GM19239 (cell line): ENCODE measurements at regions not wholly inside any gene's neighbourhood (a gene's known extent, or its start where the extent isn't known, plus 50 kb on each side); places are given as distances from the start of the nearest gene placed in this dataset.

Source experiments
- DNase-seq: peaks from one replicate; pipeline ENCODE4 v3.0.0; 2011; ENCODE audit warnings: low spot score; ENCODE audit not compliant: insufficient read length
- FAIRE-seq: peaks from 2 replicates; lab custom pipeline; 2011; peaks lifted over from hg19 to GRCh38; lab: Jason Lieb, UNC

GRCh38 chrX:10798041-10798440, 177.7 kb upstream of the MID1 start:
- DNase-seq (no peak), FAIRE-seq (no peak)

GRCh38 chrX:10800796-10801195, 180.4 kb upstream of the MID1 start:
- DNase-seq (no peak), FAIRE-seq (no peak)

- FAIRE-seq (no peak), DNase-seq (no peak)
Measured at GRCh38 chrX:10811111-10811510, 190.7 kb upstream of the MID1 start.

GRCh38 chrX:10813761-10814160, 193.4 kb upstream of the MID1 start:
- no peak for DNase-seq

GRCh38 chrX:10818651-10819050, 198.3 kb upstream of the MID1 start:
- DNase-seq (no peak), FAIRE-seq (no peak)

More at GRCh38 chrX:10813761-10814160, 193.4 kb upstream of the MID1 start:
- no peak for FAIRE-seq

GRCh38 chrX:10819973-10820372, 199.6 kb upstream of the MID1 start:
- DNase-seq (no peak), FAIRE-seq (no peak)

- DNase-seq (no peak), FAIRE-seq (no peak)
Measured at GRCh38 chrX:10821293-10821692, 200.9 kb upstream of the MID1 start.

GRCh38 chrX:10828036-10828435, 207.7 kb upstream of the MID1 start:
- no peak for DNase-seq
- no peak for FAIRE-seq

GRCh38 chrX:10828640-10829039, 208.3 kb upstream of the MID1 start:
- no peak for FAIRE-seq

GRCh38 chrX:10831716-10832502, 211.5 kb upstream of the MID1 start:
- FAIRE-seq, result no peak

More at GRCh38 chrX:10828640-10829039, 208.3 kb upstream of the MID1 start:
- no peak for DNase-seq

GRCh38 chrX:10833299-10834169, 213.1 kb upstream of the MID1 start:
- no peak for DNase-seq

More at GRCh38 chrX:10831716-10832502, 211.5 kb upstream of the MID1 start:
- DNase-seq, result no peak

GRCh38 chrX:10841579-10841978, 221.2 kb upstream of the MID1 start:
- DNase-seq, result no peak
- FAIRE-seq, result no peak

More at GRCh38 chrX:10833299-10834169, 213.1 kb upstream of the MID1 start:
- no peak for FAIRE-seq

GRCh38 chrX:10842646-10843045, 222.3 kb upstream of the MID1 start:
- no peak for FAIRE-seq
- no peak for DNase-seq

GRCh38 chrX:10847333-10847732, 226.9 kb upstream of the MID1 start:
- no peak for FAIRE-seq
- no peak for DNase-seq

- FAIRE-seq, result no peak
- DNase-seq, result no peak
Measured at GRCh38 chrX:10851809-10852208, 231.4 kb upstream of the MID1 start.

GRCh38 chrX:10854594-10854993, 234.2 kb upstream of the MID1 start:
- FAIRE-seq, result no peak
- DNase-seq, result no peak

- DNase-seq (no peak), FAIRE-seq (no peak)
Measured at GRCh38 chrX:10855845-10856244, 235.5 kb upstream of the MID1 start.

GRCh38 chrX:10856797-10857196, 236.4 kb upstream of the MID1 start:
- DNase-seq, result no peak
- no peak for FAIRE-seq

- DNase-seq (no peak), FAIRE-seq (no peak)
Measured at GRCh38 chrX:10859353-10859752, 239.0 kb upstream of the MID1 start.

- FAIRE-seq (no peak), DNase-seq (no peak)
Measured at GRCh38 chrX:10875995-10876394, 235.1 kb upstream of the HCCS start.

- no peak for FAIRE-seq
- DNase-seq, result no peak
Measured at GRCh38 chrX:10882484-10882883, 228.6 kb upstream of the HCCS start.
